Hematopoietic multipotent progenitor cell treated with erythropoietin and hydrocortisone succinate and interleukin-3 and kit ligand, for 15 days (in vitro differentiated cells): ENCODE measurements at regions not wholly inside any gene's neighbourhood (a gene's known extent, or its start where the extent isn't known, plus 50 kb on each side); places are given as distances from the start of the nearest gene placed in this dataset.

Experiments used
- DNase-seq: peaks from one replicate; pipeline ENCODE4 v3.0.0-alpha.2; 2015; ENCODE audit warnings: low spot score

DNA sequence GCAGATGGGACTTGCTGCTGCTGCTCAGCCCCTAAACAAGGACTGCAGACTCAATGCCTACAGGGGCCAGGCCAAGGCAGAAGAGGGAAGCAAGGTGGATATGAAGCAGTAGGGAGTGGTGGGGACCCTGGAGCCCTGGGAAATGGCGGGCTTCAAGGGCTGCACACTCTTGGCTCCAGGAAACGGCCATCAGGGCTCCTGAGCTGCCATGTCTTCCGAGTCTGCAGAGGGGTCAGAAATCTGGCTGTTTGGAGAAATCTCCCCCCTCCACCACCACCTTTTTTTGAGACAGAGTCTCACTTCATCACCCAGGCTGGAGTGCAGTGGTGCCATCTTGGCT, 169.1 kb downstream of the KATNIP start:
- DNase-seq: no peak

DNA sequence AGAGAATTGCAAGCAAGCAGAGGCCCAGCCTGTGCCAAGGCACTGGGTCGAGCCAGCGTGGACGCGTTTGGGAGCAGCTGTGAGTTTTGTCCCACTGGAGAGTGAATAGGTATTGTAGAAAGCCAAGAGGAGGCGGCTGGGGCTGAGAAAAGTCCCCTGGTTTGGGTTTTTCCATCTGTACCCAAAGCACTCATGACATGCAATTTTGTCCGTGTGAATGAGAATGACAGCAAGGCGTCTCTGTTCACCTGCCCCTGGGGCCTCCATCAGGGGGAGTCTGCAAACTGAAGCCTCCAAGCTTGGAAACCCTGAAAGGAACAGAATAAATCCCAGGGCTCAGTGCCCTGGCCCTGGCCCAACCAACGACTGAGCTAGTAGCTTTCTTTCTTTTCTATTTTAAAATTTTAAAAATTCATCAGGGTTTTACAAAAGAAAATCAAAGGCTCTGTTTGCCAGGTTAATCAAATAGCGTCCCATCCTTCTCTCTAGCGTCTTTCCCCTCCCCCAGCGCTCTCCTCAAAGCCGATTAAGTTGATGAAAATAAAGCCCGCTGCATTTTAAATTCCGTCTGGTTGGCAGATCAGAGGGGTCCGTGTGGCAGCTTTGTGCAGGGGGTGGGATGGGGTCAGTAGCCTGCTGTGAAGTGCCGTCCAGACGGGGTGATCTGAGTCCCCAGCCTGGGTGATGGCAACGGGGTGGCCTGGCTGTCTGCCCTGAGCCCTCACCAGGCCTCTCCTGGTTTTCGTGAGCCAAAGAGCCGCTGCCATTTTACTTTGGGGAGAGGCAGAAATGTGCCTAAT, 171.0 kb downstream of the KATNIP start:
- DNase-seq: no peak

GRCh38 chr16:27721531-27722181, 171.7 kb downstream of the KATNIP start:
- no peak for DNase-seq

GRCh38 chr16:27722207-27722606, 172.3 kb downstream of the KATNIP start:
- no peak for DNase-seq

GRCh38 chr16:27722892-27723450, 173.0 kb downstream of the KATNIP start:
- no peak for DNase-seq

- DNase-seq: no peak
These were observed 174.0 kb downstream of the KATNIP start for GRCh38 chr16:27723711-27724481.

- no peak for DNase-seq
These were observed 174.7 kb downstream of the KATNIP start for GRCh38 chr16:27724482-27725235.

- DNase-seq: no peak
These were observed 175.5 kb downstream of the KATNIP start for GRCh38 chr16:27725236-27726000.

DNA sequence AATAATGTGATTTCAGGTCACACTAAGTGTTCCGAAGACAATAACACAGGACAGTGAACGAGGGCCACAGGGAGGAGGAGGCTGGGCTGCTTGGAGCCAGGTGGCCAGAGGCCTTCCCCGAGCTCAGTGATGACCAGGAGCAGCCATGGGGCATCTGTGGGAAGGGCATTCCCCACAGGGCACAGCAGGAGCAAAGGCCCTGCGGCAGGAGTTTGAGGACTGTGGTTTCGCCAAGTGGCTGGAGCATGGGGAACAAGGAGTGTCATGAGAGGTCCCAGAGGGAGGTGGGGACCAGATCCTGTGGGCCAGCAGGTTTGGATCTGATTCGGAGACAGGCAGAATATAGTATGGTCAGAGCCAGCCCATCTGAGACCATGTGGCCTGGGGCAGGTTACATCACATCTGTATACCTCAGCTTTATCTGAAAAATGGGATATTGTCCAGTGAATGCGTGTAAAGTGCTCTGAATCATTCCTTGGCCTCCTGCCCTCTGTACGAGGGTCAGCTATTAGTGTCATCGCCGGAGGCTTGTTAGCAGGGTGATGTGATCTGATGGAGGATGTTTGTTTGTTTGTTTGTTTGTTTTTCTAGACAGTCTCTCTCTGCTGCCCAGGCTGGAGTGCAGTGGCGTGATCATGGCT, 176.8 kb downstream of the KATNIP start:
- DNase-seq: no peak

DNA sequence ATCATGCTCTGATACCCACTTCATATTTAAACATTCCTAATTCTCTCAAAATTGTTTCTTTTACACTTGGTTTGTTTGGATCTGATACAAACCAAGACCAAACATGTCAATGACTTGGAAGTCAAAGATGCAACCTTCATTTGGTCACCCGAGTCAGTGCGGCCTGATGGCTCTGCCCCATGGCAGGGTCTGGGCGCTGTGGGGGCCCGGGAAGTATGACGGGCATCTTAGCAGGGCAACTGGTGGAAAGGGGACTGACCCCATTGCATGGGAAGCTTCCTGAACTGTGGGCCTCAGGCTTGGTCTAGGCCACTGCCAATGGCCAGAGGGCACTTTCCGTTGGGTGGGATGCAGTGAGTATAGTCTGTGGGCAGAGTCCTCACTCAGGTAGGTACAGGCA, 178.0 kb downstream of the KATNIP start:
- DNase-seq: no peak

DNA sequence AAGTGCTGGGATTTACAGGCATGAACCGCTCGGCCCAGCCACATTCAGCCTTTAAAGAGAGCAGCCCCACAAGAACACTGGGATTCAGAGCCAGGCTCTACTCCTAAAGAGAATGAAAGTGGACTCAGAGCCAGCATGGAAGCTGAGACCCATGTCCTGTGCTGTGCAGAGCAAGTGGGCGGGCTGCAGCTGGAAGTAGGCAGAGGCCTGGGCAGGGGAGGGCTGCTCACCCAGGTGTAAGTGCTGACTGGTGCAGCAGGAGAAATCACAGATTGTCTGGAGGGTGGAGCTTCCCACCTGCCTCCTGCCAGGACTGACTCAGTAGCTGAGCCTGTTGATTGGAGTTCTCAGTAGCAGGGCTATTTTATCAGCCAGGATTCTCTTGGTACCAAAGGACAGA, 178.7 kb downstream of the KATNIP start:
- DNase-seq: no peak

- no peak for DNase-seq
These were observed 179.8 kb downstream of the KATNIP start for GRCh38 chr16:27729516-27730304.

DNA sequence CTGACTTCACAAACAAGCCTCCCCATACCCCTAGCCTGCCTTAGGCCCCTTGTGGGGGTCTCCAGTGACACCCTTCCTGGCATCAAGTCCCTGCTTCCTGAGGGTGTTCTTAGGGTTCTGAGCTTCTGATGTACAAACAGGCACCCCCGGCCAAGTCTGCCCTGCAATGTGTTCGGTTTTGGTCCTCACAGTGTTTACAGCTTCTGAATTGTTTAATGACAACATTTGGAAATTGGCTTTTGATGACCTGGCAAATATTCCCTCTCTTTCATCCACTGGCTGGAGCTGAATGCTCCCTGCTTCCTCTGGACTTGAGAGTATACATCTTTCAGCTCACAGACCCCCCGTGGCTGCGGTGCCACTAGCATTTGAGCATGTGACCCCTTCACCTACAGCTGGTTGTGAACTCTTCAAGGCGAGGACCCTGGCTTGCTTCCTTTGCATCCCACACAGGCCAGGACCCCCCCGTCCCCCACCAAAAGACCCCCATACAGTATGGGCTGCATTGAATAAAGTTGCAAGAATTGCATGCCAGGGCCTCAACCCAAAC, 180.8 kb downstream of the KATNIP start:
- no peak for DNase-seq

GRCh38 chr16:27735031-27735430, 185.1 kb downstream of the KATNIP start:
- no peak for DNase-seq

GRCh38 chr16:27736431-27736830, 186.5 kb downstream of the KATNIP start:
- no peak for DNase-seq

- no peak for DNase-seq
These were observed 187.6 kb downstream of the KATNIP start for GRCh38 chr16:27737513-27737912.
